Colonic mucosa (tissue), 4 donors: ENCODE measurements at regions not wholly inside any gene's neighbourhood (a gene's known extent, or its start where the extent isn't known, plus 50 kb on each side); places are given as distances from the start of the nearest gene placed in this dataset.

Experiments
- DNase-seq: peaks from one replicate; pipeline ENCODE4 v3.0.0-alpha.2; 2020
- H3K27ac ChIP-seq: fragments of 200-600 bp; one replicate; pipeline ENCODE4 v1.8.0; 2021
- H3K27me3 ChIP-seq: fragments of 200-600 bp; one replicate; pipeline ENCODE4 v1.8.0; 2021
- H3K36me3 ChIP-seq: fragments of 200-600 bp; one replicate; pipeline ENCODE4 v1.8.0; 2021
- H3K4me1 ChIP-seq: fragments of 200-600 bp; one replicate; pipeline ENCODE4 v1.8.0; 2021; ENCODE audit warnings: mild to moderate bottlenecking
- H3K4me3 ChIP-seq: fragments of 200-600 bp; one replicate; pipeline ENCODE4 v1.8.0; 2021
- H3K9ac ChIP-seq, 2 donors: one replicate each; pipeline ENCODE4 v1.7.0; 2013; ENCODE audit warnings: control low read depth in 2 of 2, low read depth in 2 of 2, low read length in 2 of 2
- H3K9me3 ChIP-seq: fragments of 200-600 bp; one replicate; pipeline ENCODE4 v1.8.0; 2021
- CTCF ChIP-seq: fragments of 200-600 bp; IDR thresholded peaks from one replicate; pipeline ENCODE4 v1.8.0; 2022; ENCODE audit warnings: antibody characterized with exemption, mild to moderate bottlenecking
- intact Hi-C: fragments of 100-400 bp; cut with DNase I; formaldehyde crosslinking; loops from one replicate; pipeline ENCODE4 v1.14.1; 2022
- donor health status: healthy.
- donor health status: DM: no; HTN: no; CAD: no.
- donor health status: DM: no; HTN: no; CAD: no.

- no peak overlapping the region for H3K27ac ChIP-seq
- no peak overlapping the region for H3K9ac ChIP-seq
- H3K4me1 ChIP-seq: no peaks in the 10 kb centered on the region
- H3K9me3 ChIP-seq: no peaks in the 10 kb centered on the region
- H3K27me3 ChIP-seq: no peaks in the 10 kb centered on the region
- DNase-seq: no peak
- no peak for TF ChIP-seq CTCF
- H3K4me3 ChIP-seq: no peak overlapping the region
- no peaks in the 10 kb centered on the region for H3K36me3 ChIP-seq
- intact Hi-C loops: no loop called here
Observed at GRCh38 chr7:136254148-136254547, 277.0 kb upstream of the MTPN start.

- intact Hi-C loops: no loop called here
- no peaks in the 10 kb centered on the region for H3K9me3 ChIP-seq
- no peak for TF ChIP-seq CTCF
Observed at GRCh38 chr7:136251826-136252225, 274.7 kb upstream of the MTPN start.

GRCh38 chr7:136247211-136247610 is 270.1 kb upstream of the MTPN start:
- Histone ChIP-seq H3K9ac (no peak overlapping the region), H3K4me1 (no peaks in the 10 kb centered on the region), H3K27ac (no peak overlapping the region), H3K27me3 (no peaks in the 10 kb centered on the region), H3K4me3 (no peak overlapping the region), H3K9me3 (no peaks in the 10 kb centered on the region), H3K36me3 (no peaks in the 10 kb centered on the region)
- no peak for DNase-seq
- TF ChIP-seq CTCF: no peak
- intact Hi-C loops: no loop called here

More at GRCh38 chr7:136251826-136252225, 274.7 kb upstream of the MTPN start:
- Histone ChIP-seq H3K27me3 (no peaks in the 10 kb centered on the region), H3K4me1 (no peaks in the 10 kb centered on the region), H3K9ac (no peak overlapping the region), H3K4me3 (no peak overlapping the region), H3K27ac (no peak overlapping the region), H3K36me3 (no peaks in the 10 kb centered on the region)
- no peak for DNase-seq

GRCh38 chr7:136245327-136246004 is 268.3 kb upstream of the MTPN start:
- no peak overlapping the region for H3K4me3 ChIP-seq
- no peaks in the 10 kb centered on the region for H3K36me3 ChIP-seq
- DNase-seq: no peak
- no peaks in the 10 kb centered on the region for H3K27me3 ChIP-seq
- no peak for TF ChIP-seq CTCF
- no peak overlapping the region for H3K27ac ChIP-seq
- H3K4me1 ChIP-seq: no peaks in the 10 kb centered on the region
- intact Hi-C loops: no loop called here
- H3K9me3 ChIP-seq: no peaks in the 10 kb centered on the region
- H3K9ac ChIP-seq: no peak overlapping the region

- no peak overlapping the region for H3K27ac ChIP-seq
- no peaks in the 10 kb centered on the region for H3K4me1 ChIP-seq
- intact Hi-C loops: no loop called here
- no peak for DNase-seq
- no peak overlapping the region for H3K9ac ChIP-seq
- no peaks in the 10 kb centered on the region for H3K27me3 ChIP-seq
- no peaks in the 10 kb centered on the region for H3K36me3 ChIP-seq
- TF ChIP-seq CTCF: no peak
- no peak overlapping the region for H3K4me3 ChIP-seq
- no peaks in the 10 kb centered on the region for H3K9me3 ChIP-seq
Observed at GRCh38 chr7:136234040-136234439, 256.9 kb upstream of the MTPN start.
